ENCODE measurements at regions not wholly inside any gene's neighbourhood (a gene's known extent, or its start where the extent isn't known, plus 50 kb on each side); places are given as distances from the start of the nearest gene placed in this dataset.

DNA sequence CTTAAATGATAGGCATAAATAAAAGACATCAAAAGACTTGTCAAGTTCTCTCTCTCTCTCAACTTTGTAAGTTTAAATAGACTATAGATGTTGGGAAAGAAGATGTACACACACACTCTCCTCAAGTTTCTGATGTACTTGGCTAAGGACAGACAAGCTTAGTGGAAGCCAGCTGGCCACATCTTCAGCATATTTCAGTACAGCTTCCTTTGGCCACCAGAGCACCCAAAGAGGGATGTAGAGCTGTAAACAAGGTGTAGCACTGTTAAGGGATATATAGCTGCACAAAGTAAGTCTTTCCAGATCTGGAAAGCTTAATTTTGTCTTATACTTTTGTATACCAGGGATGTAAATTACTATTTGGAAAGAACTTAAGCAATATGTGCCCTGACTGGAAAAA, 64.3 kb upstream of the MSTN start:
- Histone ChIP-seq H3K36me3 (ENCODE audit: control insufficient read depth, insufficient read depth, low read length) (no peaks in the 10 kb centered on the region), H3K4me3 (ENCODE audit: low read depth, low read length) (no peak overlapping the region), H3K4me1 (ENCODE audit: control insufficient read depth, insufficient read depth, low read length) (no peaks in the 10 kb centered on the region), H3K9me3 (ENCODE audit: control insufficient read depth, insufficient read depth, low read length) (no peaks in the 10 kb centered on the region), H3K9ac (ENCODE audit: low read depth, low read length) (no peak overlapping the region), H3K27me3 (ENCODE audit: control insufficient read depth, insufficient read depth, low read length) (no peaks in the 10 kb centered on the region)

GRCh38 chr2:190123956-190124355, 61.4 kb upstream of the MSTN start:
- Histone ChIP-seq H3K4me3 (ENCODE audit: low read depth, low read length) (no peak overlapping the region), H3K9me3 (ENCODE audit: control insufficient read depth, insufficient read depth, low read length) (no peaks in the 10 kb centered on the region), H3K27me3 (ENCODE audit: control insufficient read depth, insufficient read depth, low read length) (no peaks in the 10 kb centered on the region), H3K4me1 (ENCODE audit: control insufficient read depth, insufficient read depth, low read length) (peaks cover 5% of the 10 kb centered on the region), H3K9ac (ENCODE audit: low read depth, low read length) (no peak overlapping the region), H3K36me3 (ENCODE audit: control insufficient read depth, insufficient read depth, low read length) (no peaks in the 10 kb centered on the region)

DNA sequence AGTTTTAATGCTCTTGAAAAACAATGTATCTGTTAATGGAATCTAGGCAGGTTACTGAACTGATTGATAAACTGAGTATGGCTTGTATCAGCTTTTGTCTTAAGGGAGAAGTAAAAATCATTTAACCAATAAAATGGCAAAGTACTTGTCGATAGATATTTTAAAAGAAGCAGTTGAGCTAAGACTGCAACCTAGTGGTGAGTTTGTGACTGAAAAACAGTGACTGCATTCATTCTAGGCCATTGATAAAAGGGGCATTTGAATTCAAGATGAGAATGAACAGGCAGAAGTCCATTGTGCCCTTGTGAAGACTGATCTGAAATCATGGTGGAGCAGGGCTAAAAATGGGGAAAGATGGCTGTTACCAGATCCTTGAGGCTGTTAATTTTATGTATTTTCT, 59.4 kb upstream of the MSTN start:
- Histone ChIP-seq H3K9me3 (ENCODE audit: control insufficient read depth, insufficient read depth, low read length) (no peaks in the 10 kb centered on the region), H3K4me3 (ENCODE audit: low read depth, low read length) (no peak overlapping the region), H3K4me1 (ENCODE audit: control insufficient read depth, insufficient read depth, low read length) (peaks cover 5% of the 10 kb centered on the region), H3K9ac (ENCODE audit: low read depth, low read length) (no peak overlapping the region), H3K27me3 (ENCODE audit: control insufficient read depth, insufficient read depth, low read length) (no peaks in the 10 kb centered on the region), H3K36me3 (ENCODE audit: control insufficient read depth, insufficient read depth, low read length) (no peaks in the 10 kb centered on the region)

DNA sequence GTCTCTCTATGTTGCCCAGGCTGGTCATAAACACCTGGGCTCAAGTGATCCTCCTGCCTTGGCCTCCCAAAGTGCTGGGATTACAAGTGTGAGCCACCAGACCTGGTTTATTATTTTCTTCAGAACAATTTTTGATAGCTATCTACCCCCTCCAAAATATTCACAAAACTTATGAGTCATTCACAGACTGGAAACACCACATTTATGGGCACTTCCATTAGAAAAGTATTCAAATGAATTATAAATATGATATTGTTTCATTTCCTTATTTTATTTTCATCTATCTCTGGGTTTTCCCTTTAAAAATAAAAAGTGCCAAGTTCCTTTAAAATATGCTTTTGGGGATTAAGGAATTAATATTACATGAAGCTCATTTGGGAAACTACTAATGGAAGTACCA, 58.8 kb upstream of the MSTN start:
- H3K4me3 ChIP-seq (ENCODE audit: low read depth, low read length), result no peak overlapping the region
- no peaks in the 10 kb centered on the region for H3K36me3 ChIP-seq (ENCODE audit: control insufficient read depth, insufficient read depth, low read length)
- H3K4me1 ChIP-seq (ENCODE audit: control insufficient read depth, insufficient read depth, low read length), result peaks cover 5% of the 10 kb centered on the region
- no peaks in the 10 kb centered on the region for H3K27me3 ChIP-seq (ENCODE audit: control insufficient read depth, insufficient read depth, low read length)
- H3K9me3 ChIP-seq (ENCODE audit: control insufficient read depth, insufficient read depth, low read length), result no peaks in the 10 kb centered on the region
- no peak overlapping the region for H3K9ac ChIP-seq (ENCODE audit: low read depth, low read length)

GRCh38 chr2:190119923-190120590, 57.5 kb upstream of the MSTN start:
- H3K4me3 ChIP-seq (ENCODE audit: low read depth, low read length), result peak overlapping the region; percentile 61
- no peaks in the 10 kb centered on the region for H3K9me3 ChIP-seq (ENCODE audit: control insufficient read depth, insufficient read depth, low read length)
- peaks cover 5% of the 10 kb centered on the region for H3K4me1 ChIP-seq (ENCODE audit: control insufficient read depth, insufficient read depth, low read length)
- H3K27me3 ChIP-seq (ENCODE audit: control insufficient read depth, insufficient read depth, low read length), result no peaks in the 10 kb centered on the region
- no peak overlapping the region for H3K9ac ChIP-seq (ENCODE audit: low read depth, low read length)
- H3K36me3 ChIP-seq (ENCODE audit: control insufficient read depth, insufficient read depth, low read length), result no peaks in the 10 kb centered on the region

GRCh38 chr2:190119257-190119656, 56.7 kb upstream of the MSTN start:
- Histone ChIP-seq H3K9ac (ENCODE audit: low read depth, low read length) (no peak overlapping the region), H3K9me3 (ENCODE audit: control insufficient read depth, insufficient read depth, low read length) (no peaks in the 10 kb centered on the region), H3K4me3 (ENCODE audit: low read depth, low read length) (peak overlapping the region; percentile 61), H3K4me1 (ENCODE audit: control insufficient read depth, insufficient read depth, low read length) (peaks cover 5% of the 10 kb centered on the region), H3K27me3 (ENCODE audit: control insufficient read depth, insufficient read depth, low read length) (no peaks in the 10 kb centered on the region), H3K36me3 (ENCODE audit: control insufficient read depth, insufficient read depth, low read length) (no peaks in the 10 kb centered on the region)

- H3K27me3 ChIP-seq (ENCODE audit: control insufficient read depth, insufficient read depth, low read length), result no peaks in the 10 kb centered on the region
- H3K4me3 ChIP-seq (ENCODE audit: low read depth, low read length), result no peak overlapping the region
- no peaks in the 10 kb centered on the region for H3K9me3 ChIP-seq (ENCODE audit: control insufficient read depth, insufficient read depth, low read length)
- no peaks in the 10 kb centered on the region for H3K36me3 ChIP-seq (ENCODE audit: control insufficient read depth, insufficient read depth, low read length)
- peaks cover 5% of the 10 kb centered on the region for H3K4me1 ChIP-seq (ENCODE audit: control insufficient read depth, insufficient read depth, low read length)
- no peak overlapping the region for H3K9ac ChIP-seq (ENCODE audit: low read depth, low read length)
These were observed 54.8 kb upstream of the MSTN start for GRCh38 chr2:190117305-190117704.

GRCh38 chr2:190113000-190113399, 50.5 kb upstream of the MSTN start:
- H3K36me3 ChIP-seq (ENCODE audit: control insufficient read depth, insufficient read depth, low read length), result no peaks in the 10 kb centered on the region
- no peaks in the 10 kb centered on the region for H3K9me3 ChIP-seq (ENCODE audit: control insufficient read depth, insufficient read depth, low read length)

More at GRCh38 chr2:190113000-190113399, 50.5 kb upstream of the MSTN start:
- Histone ChIP-seq H3K4me3 (ENCODE audit: low read depth, low read length) (no peak overlapping the region), H3K9ac (ENCODE audit: low read depth, low read length) (no peak overlapping the region), H3K27me3 (ENCODE audit: control insufficient read depth, insufficient read depth, low read length) (no peaks in the 10 kb centered on the region), H3K4me1 (ENCODE audit: control insufficient read depth, insufficient read depth, low read length) (no peaks in the 10 kb centered on the region)
